Upper lobe of right lung (tissue), 1 donor: ENCODE measurements at regions not wholly inside any gene's neighbourhood (a gene's known extent, or its start where the extent isn't known, plus 50 kb on each side); places are given as distances from the start of the nearest gene placed in this dataset.
"Not testable (repeated sequence)": the region's sequence is repeated elsewhere in the genome, so short reads cannot be mapped to it uniquely, and the experiment has no call there.

Experiments
- ATAC-seq: fragments of 200-7000 bp; cut with Tn5 transposase; one replicate; pipeline ENCODE4 v1.9.1; 2020; ENCODE audit warnings: mild to moderate bottlenecking, moderate library complexity
- DNase-seq: peaks from one replicate; pipeline ENCODE4 v3.0.0-alpha.2; 2020
- H3K27ac ChIP-seq: fragments of 200-600 bp; one replicate; pipeline ENCODE4 v1.8.0; 2022
- H3K27me3 ChIP-seq: fragments of 200-600 bp; one replicate; pipeline ENCODE4 v1.8.0; 2022; ENCODE audit warnings: mild to moderate bottlenecking
- H3K36me3 ChIP-seq: fragments of 200-600 bp; one replicate; pipeline ENCODE4 v1.8.0; 2022
- H3K4me1 ChIP-seq: fragments of 200-600 bp; one replicate; pipeline ENCODE4 v1.8.0; 2022
- H3K4me3 ChIP-seq: fragments of 200-600 bp; one replicate; pipeline ENCODE4 v1.8.0; 2022; ENCODE audit warnings: mild to moderate bottlenecking
- H3K9me3 ChIP-seq: fragments of 200-600 bp; one replicate; pipeline ENCODE4 v1.8.0; 2022
- CTCF ChIP-seq: fragments of 200-600 bp; IDR thresholded peaks from one replicate; pipeline ENCODE4 v1.8.0; 2022; ENCODE audit warnings: antibody characterized with exemption
- intact Hi-C: fragments of 100-400 bp; cut with DNase I; formaldehyde crosslinking; loops from one replicate; pipeline ENCODE4 v1.11.0; 2022
- donor health status: DM: no; HTN: yes; CAD: no; lungs with severe emphysema.

- no peaks in the 10 kb centered on the region for H3K36me3 ChIP-seq
- H3K9me3 ChIP-seq = peaks cover 6% of the 10 kb centered on the region
- intact Hi-C loops = no loop called here
- ATAC-seq = no peak
- H3K4me3 ChIP-seq = no peak overlapping the region
- H3K4me1 ChIP-seq = no peaks in the 10 kb centered on the region
- no peak for TF ChIP-seq CTCF
- peak; percentile 45 for DNase-seq
- H3K27ac ChIP-seq = no peak overlapping the region
- H3K27me3 ChIP-seq = no peaks in the 10 kb centered on the region
Measured at GRCh38 chr7:57203161-57203791, 71.0 kb upstream of the ZNF479 start.

GRCh38 chr7:57203858-57204257 lies 71.6 kb upstream of the ZNF479 start:
- H3K4me1 ChIP-seq, H3K9me3 ChIP-seq, H3K27ac ChIP-seq, intact Hi-C loops, H3K36me3 ChIP-seq, ATAC-seq, H3K27me3 ChIP-seq, H3K4me3 ChIP-seq: not testable (repeated sequence)
- peak; percentile 50 for DNase-seq

DNA sequence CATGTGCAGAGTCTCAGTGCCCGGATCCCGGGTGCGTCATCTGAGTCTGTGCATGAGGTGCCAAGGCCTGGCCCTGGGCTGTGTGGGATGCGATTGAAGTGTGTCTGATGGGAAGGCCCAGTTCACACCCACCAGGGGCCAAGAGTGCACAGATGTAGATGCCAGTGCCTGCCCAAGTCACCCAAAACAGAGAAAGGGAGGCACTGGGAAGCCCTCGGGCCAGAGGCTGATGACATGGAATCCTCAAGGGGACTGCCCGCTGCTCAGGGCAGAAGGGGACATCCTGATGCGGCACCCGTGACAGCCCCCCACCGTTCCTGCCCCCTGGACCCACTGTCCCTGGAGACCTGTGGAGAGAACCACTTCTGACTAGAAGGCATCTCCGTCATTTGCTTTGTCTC lies 72.2 kb upstream of the ZNF479 start:
- H3K4me3 ChIP-seq = no peak overlapping the region
- no peaks in the 10 kb centered on the region for H3K27me3 ChIP-seq
- H3K27ac ChIP-seq = no peak overlapping the region
- no peaks in the 10 kb centered on the region for H3K36me3 ChIP-seq
- H3K4me1 ChIP-seq = no peaks in the 10 kb centered on the region
- intact Hi-C loops = no loop called here
- ATAC-seq = peak; percentile 3
- DNase-seq = no peak
- H3K9me3 ChIP-seq = no peaks in the 10 kb centered on the region
- TF ChIP-seq CTCF = no peak

DNA sequence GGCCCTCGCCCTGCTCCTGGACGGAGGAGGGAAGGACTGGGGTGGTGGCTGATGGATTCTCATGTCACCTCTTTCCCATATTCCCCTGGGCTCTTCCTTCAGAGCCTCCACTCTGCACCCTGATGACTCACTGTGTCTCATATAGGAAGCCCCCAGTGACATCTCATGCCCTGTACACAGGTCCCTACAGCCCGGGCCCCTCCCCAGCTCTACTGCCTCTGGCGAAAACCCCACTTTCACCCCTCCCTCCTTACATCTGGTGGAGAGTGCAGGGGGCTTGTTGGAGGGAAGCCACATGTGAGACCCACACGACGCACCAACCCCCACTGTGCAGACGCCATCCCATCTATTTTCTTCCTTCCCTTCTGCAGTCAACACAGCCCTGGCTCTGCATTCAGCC lies 72.8 kb upstream of the ZNF479 start:
- TF ChIP-seq CTCF = no peak
- Histone ChIP-seq H3K4me1 (no peaks in the 10 kb centered on the region), H3K27me3 (no peaks in the 10 kb centered on the region), H3K36me3 (no peaks in the 10 kb centered on the region), H3K9me3 (no peaks in the 10 kb centered on the region), H3K27ac (no peak overlapping the region), H3K4me3 (no peak overlapping the region)
- peak; percentile 40 for DNase-seq
- intact Hi-C loops = no loop called here
- ATAC-seq = no peak

- H3K27ac ChIP-seq = no peak overlapping the region
- no peaks in the 10 kb centered on the region for H3K4me1 ChIP-seq
- H3K27me3 ChIP-seq = no peaks in the 10 kb centered on the region
- H3K4me3 ChIP-seq = no peak overlapping the region
- intact Hi-C loops = no loop called here
- DNase-seq (peak; percentile 19), ATAC-seq (no peak)
- no peaks in the 10 kb centered on the region for H3K9me3 ChIP-seq
- no peak for TF ChIP-seq CTCF
- H3K36me3 ChIP-seq = no peaks in the 10 kb centered on the region
Measured at GRCh38 chr7:57207836-57208235, 75.6 kb upstream of the ZNF479 start.

DNA sequence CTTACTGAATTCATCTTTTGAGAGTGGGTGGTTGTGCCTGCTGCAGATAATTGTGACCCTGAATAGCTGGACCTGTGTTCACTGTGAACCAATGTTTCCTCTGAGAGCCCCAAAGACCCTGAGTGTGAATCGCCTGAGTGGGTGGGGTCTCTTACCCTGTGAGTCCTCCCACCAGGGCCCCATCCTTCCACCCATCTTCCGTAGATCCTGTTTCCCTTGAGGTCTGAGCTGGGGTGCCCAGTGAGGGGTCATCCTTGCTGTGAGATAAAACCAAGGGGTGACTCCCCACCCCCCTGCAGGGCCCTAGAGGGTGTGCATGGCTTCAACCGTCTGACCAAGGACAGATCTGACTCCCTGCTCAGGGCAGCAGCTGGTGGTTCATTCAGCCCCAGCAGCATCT lies 78.0 kb upstream of the ZNF479 start:
- no peak for TF ChIP-seq CTCF
- Histone ChIP-seq H3K4me1 (no peaks in the 10 kb centered on the region), H3K36me3 (no peaks in the 10 kb centered on the region), H3K27me3 (no peaks in the 10 kb centered on the region), H3K4me3 (no peak overlapping the region), H3K9me3 (no peaks in the 10 kb centered on the region), H3K27ac (no peak overlapping the region)
- intact Hi-C loops = no loop called here
- peak; percentile 40 for DNase-seq
- ATAC-seq = no peak
